ENCODE measurements at regions not wholly inside any gene's neighbourhood (a gene's known extent, or its start where the extent isn't known, plus 50 kb on each side); places are given as distances from the start of the nearest gene placed in this dataset.
A peak's percentile ranks its signal among the peaks of the same experiment; 100 is the strongest.

GRCh38 chr9:31119890-31120454 lies 1264.5 kb upstream of the ACO1 start:
- TF ChIP-seq EZH2 (optimal IDR thresholded peaks at IDR 0.05; ENCODE audit: low read depth, low read length) (no peak), EZH2phosphoT487 (IDR thresholded peaks at IDR 0.05; ENCODE audit: low read length) (no peak), CTCF (IDR thresholded peaks at IDR 0.05; ENCODE audit: low read length) (peak; percentile 52)
